ENCODE measurements at regions not wholly inside any gene's neighbourhood (a gene's known extent, or its start where the extent isn't known, plus 50 kb on each side); places are given as distances from the start of the nearest gene placed in this dataset.

- no peak for TF ChIP-seq CTCF (IDR thresholded peaks at IDR 0.05)
- TF ChIP-seq POLR2A (IDR thresholded peaks at IDR 0.05) = no peak
Measured at GRCh38 chr17:59498530-59499307, 66.7 kb upstream of the DHX40 start.

Data from right lobe of liver (tissue), 4 donors.